Right cardiac atrium (tissue), 5 donors: ENCODE measurements at regions not wholly inside any gene's neighbourhood (a gene's known extent, or its start where the extent isn't known, plus 50 kb on each side); places are given as distances from the start of the nearest gene placed in this dataset.
A peak's percentile ranks its signal among the peaks of the same experiment; 100 is the strongest.

Experiments used
- ATAC-seq, 2 donors: fragments of 200-7000 bp; cut with Tn5 transposase; one replicate each; pipeline versions ENCODE4 v1.8.0 to v1.9.1; 2020; ENCODE audit warnings: moderate library complexity in 2 of 2, mild to moderate bottlenecking in 1 of 2
- DNase-seq, 3 donors: peaks; one replicate each; pipeline ENCODE4 v3.0.0-alpha.2; 2020
- H3K27ac ChIP-seq: one replicate; pipeline ENCODE4 v1.5.1; 2013; ENCODE audit warnings: mild to moderate bottlenecking, low read length, control low read depth, moderate library complexity
- H3K27me3 ChIP-seq: one replicate; pipeline ENCODE4 v1.6.1; 2013; ENCODE audit not compliant: control insufficient read depth, insufficient read depth
- H3K4me1 ChIP-seq: one replicate; pipeline ENCODE4 v1.6.1; 2013; ENCODE audit warnings: low read length; ENCODE audit not compliant: control insufficient read depth, insufficient read depth
- H3K4me3 ChIP-seq: one replicate; pipeline ENCODE4 v1.5.1; 2013; ENCODE audit warnings: low read length, control low read depth
- H3K9me3 ChIP-seq: one replicate; pipeline ENCODE4 v1.6.1; 2013; ENCODE audit warnings: low read length; ENCODE audit not compliant: control insufficient read depth
- WGBS: extraction: QIAGEN DNeasy Blood & Tissue Kit; methylation state at CpG from one replicate; pipeline ENCODE4 v1.1.7; 2013; 5-methylcytosine and 5-hydroxymethylcytosine counted together
- intact Hi-C, 4 donors: fragments of 100-400 bp; cut with DNase I; formaldehyde crosslinking; loops; one replicate each; pipeline versions ENCODE4 v1.11.0 to v1.14.0; 2022 to 2023
- donor health status: healthy with polysubstance abuse.
- donor health status: DM: no; HTN: yes; CAD: no.
- donor health status: DM: no; HTN: no; CAD: no.
- donor health status: DM: no; HTN: yes; CAD: no; lungs with severe emphysema.
- donor health status: DM: yes; HTN: yes; CAD: no.

- Histone ChIP-seq H3K4me3 (no peak overlapping the region), H3K27ac (no peak overlapping the region), H3K4me1 (peaks cover 4% of the 10 kb centered on the region), H3K9me3 (no peaks in the 10 kb centered on the region), H3K27me3 (no peaks in the 10 kb centered on the region)
- DNase-seq (no peak), ATAC-seq (no peak)
- WGBS: 61% methylated on average over 2 of the region's 2 CpGs
- intact Hi-C loops: no loop called here
Measured at GRCh38 chr10:29900865-29901264, 158.5 kb downstream of the JCAD start.

GRCh38 chr10:29897999-29898716 lies 161.2 kb downstream of the JCAD start:
- ATAC-seq (no peak), DNase-seq (peak in 1 of 3 donors; percentile 65)
- no peaks in the 10 kb centered on the region for H3K9me3 ChIP-seq
- no peaks in the 10 kb centered on the region for H3K27me3 ChIP-seq
- WGBS: 74% methylated on average over 6 of the region's 6 CpGs
- peaks cover 4% of the 10 kb centered on the region for H3K4me1 ChIP-seq
- no peak overlapping the region for H3K4me3 ChIP-seq
- no peak overlapping the region for H3K27ac ChIP-seq
- intact Hi-C loops: no loop called here

GRCh38 chr10:29897430-29897829 lies 162.0 kb downstream of the JCAD start:
- ATAC-seq: no peak
- Histone ChIP-seq H3K4me3 (no peak overlapping the region), H3K4me1 (peaks cover 4% of the 10 kb centered on the region), H3K27ac (no peak overlapping the region), H3K27me3 (no peaks in the 10 kb centered on the region), H3K9me3 (no peaks in the 10 kb centered on the region)
- DNase-seq: no peak
- intact Hi-C loops: no loop called here
- WGBS: 86% methylated on average over 3 of the region's 3 CpGs

GRCh38 chr10:29896053-29896452 lies 163.3 kb downstream of the JCAD start:
- H3K27ac ChIP-seq: peak overlapping the region; percentile 80
- H3K4me3 ChIP-seq: no peak overlapping the region
- no peak for DNase-seq
- no peaks in the 10 kb centered on the region for H3K9me3 ChIP-seq
- intact Hi-C loops: no loop called here
- ATAC-seq: peak; percentile 14 to 55
- peaks cover 4% of the 10 kb centered on the region for H3K4me1 ChIP-seq
- no peaks in the 10 kb centered on the region for H3K27me3 ChIP-seq
- WGBS: 35% methylated on average over 2 of the region's 2 CpGs

- no peaks in the 10 kb centered on the region for H3K9me3 ChIP-seq
- intact Hi-C loops: no loop called here
- H3K4me3 ChIP-seq: no peak overlapping the region
- H3K27ac ChIP-seq: peak overlapping the region; percentile 17
- peaks cover 4% of the 10 kb centered on the region for H3K4me1 ChIP-seq
- H3K27me3 ChIP-seq: no peaks in the 10 kb centered on the region
- WGBS: 28% methylated on average over 6 of the region's 6 CpGs
- ATAC-seq (peak; percentile 96 to 97), DNase-seq (peak; percentile 90 to 92 (median 90))
Measured at GRCh38 chr10:29895456-29895855, 163.9 kb downstream of the JCAD start.

GRCh38 chr10:29888321-29888720 lies 171.1 kb downstream of the JCAD start:
- intact Hi-C loops: no loop called here
- WGBS: 90% methylated on average over 1 of the region's 1 CpG
- Histone ChIP-seq H3K4me1 (no peaks in the 10 kb centered on the region), H3K9me3 (no peaks in the 10 kb centered on the region), H3K4me3 (no peak overlapping the region), H3K27me3 (no peaks in the 10 kb centered on the region), H3K27ac (no peak overlapping the region)
- no peak for DNase-seq
- ATAC-seq: no peak

- H3K27me3 ChIP-seq: no peaks in the 10 kb centered on the region
- ATAC-seq (no peak), DNase-seq (no peak)
- 72% methylated on average over 3 of the region's 3 CpGs for WGBS
- peaks cover 5% of the 10 kb centered on the region for H3K4me1 ChIP-seq
- no peak overlapping the region for H3K4me3 ChIP-seq
- no peaks in the 10 kb centered on the region for H3K9me3 ChIP-seq
- intact Hi-C loops: no loop called here
- no peak overlapping the region for H3K27ac ChIP-seq
Measured at GRCh38 chr10:29886299-29886698, 173.1 kb downstream of the JCAD start.

- H3K9me3 ChIP-seq: no peaks in the 10 kb centered on the region
- no peak overlapping the region for H3K4me3 ChIP-seq
- H3K27me3 ChIP-seq: no peaks in the 10 kb centered on the region
- H3K27ac ChIP-seq: no peak overlapping the region
- WGBS: 93% methylated on average over 3 of the region's 3 CpGs
- no peak for ATAC-seq
- H3K4me1 ChIP-seq: peaks cover 10% of the 10 kb centered on the region
- intact Hi-C loops: no loop called here
- no peak for DNase-seq
Measured at GRCh38 chr10:29883231-29883630, 176.2 kb downstream of the JCAD start.

GRCh38 chr10:29882766-29883165 lies 176.6 kb downstream of the JCAD start:
- Histone ChIP-seq H3K27me3 (no peaks in the 10 kb centered on the region), H3K27ac (peak overlapping the region; percentile 64), H3K4me3 (no peak overlapping the region), H3K4me1 (peaks cover 10% of the 10 kb centered on the region), H3K9me3 (no peaks in the 10 kb centered on the region)
- intact Hi-C loops: no loop called here
- DNase-seq (peak; percentile 60 to 87 (median 80)), ATAC-seq (no peak)
- WGBS: 63% methylated on average over 7 of the region's 7 CpGs

GRCh38 chr10:29881811-29882210 lies 177.6 kb downstream of the JCAD start:
- H3K9me3 ChIP-seq: no peaks in the 10 kb centered on the region
- no peaks in the 10 kb centered on the region for H3K27me3 ChIP-seq
- 74% methylated on average over 5 of the region's 5 CpGs for WGBS
- intact Hi-C loops: no loop called here
- H3K27ac ChIP-seq: peak overlapping the region; percentile 59
- DNase-seq (no peak), ATAC-seq (no peak)
- no peak overlapping the region for H3K4me3 ChIP-seq
- peaks cover 17% of the 10 kb centered on the region for H3K4me1 ChIP-seq

GRCh38 chr10:29881336-29881771 lies 178.0 kb downstream of the JCAD start:
- Histone ChIP-seq H3K4me3 (no peak overlapping the region), H3K4me1 (peaks cover 17% of the 10 kb centered on the region), H3K27ac (peak overlapping the region; percentile 83), H3K27me3 (no peaks in the 10 kb centered on the region), H3K9me3 (no peaks in the 10 kb centered on the region)
- 60% methylated on average over 9 of the region's 9 CpGs for WGBS
- intact Hi-C loops: no loop called here
- DNase-seq (peak; percentile 66 to 84 (median 68)), ATAC-seq (peak; percentile 78 to 84)

GRCh38 chr10:29880856-29881255 lies 178.5 kb downstream of the JCAD start:
- Histone ChIP-seq H3K9me3 (no peaks in the 10 kb centered on the region), H3K27ac (peak overlapping the region; percentile 58), H3K27me3 (no peaks in the 10 kb centered on the region), H3K4me3 (no peak overlapping the region), H3K4me1 (peaks cover 17% of the 10 kb centered on the region)
- peak in 2 of 3 donors; percentile 53 to 86 for DNase-seq
- intact Hi-C loops: no loop called here
- ATAC-seq: peak; percentile 53 to 60
- 68% methylated on average over 5 of the region's 5 CpGs for WGBS
